Medulla oblongata (tissue), 1 donor: ENCODE measurements at regions not wholly inside any gene's neighbourhood (a gene's known extent, or its start where the extent isn't known, plus 50 kb on each side); places are given as distances from the start of the nearest gene placed in this dataset.
"Not testable (repeated sequence)": the region's sequence is repeated elsewhere in the genome, so short reads cannot be mapped to it uniquely, and the experiment has no call there.

Source experiments
- DNase-seq: peaks from one replicate; pipeline ENCODE4 v3.0.0-alpha.2; 2015; ENCODE audit errors: extremely low spot score

GRCh38 chr6:100228437-100228833, 234.4 kb upstream of the MCHR2 start:
- no peak for DNase-seq

GRCh38 chr6:100226811-100227210, 232.8 kb upstream of the MCHR2 start:
- DNase-seq, result no peak

DNA sequence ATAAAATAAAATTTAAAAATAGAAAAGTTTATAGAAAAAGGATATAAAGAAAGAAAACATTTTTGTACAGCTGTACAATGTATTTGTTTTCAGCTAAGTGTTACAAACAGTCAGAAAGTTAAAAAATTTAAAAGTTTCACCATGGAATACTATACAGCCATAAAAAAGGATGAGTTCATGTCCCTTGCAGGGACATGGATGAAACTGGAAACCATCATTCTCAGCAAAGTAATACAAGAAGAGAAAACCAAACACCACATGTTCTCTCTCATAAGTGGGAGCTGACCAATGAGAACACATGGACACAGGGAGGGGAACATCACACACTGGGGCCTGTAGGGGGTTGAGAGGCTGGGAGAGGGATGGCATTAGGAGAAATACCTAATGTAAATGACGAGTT, 229.9 kb upstream of the MCHR2 start:
- not testable (repeated sequence) for DNase-seq

- no peak for DNase-seq
These were observed 226.5 kb upstream of the MCHR2 start for GRCh38 chr6:100220543-100220942.

DNA sequence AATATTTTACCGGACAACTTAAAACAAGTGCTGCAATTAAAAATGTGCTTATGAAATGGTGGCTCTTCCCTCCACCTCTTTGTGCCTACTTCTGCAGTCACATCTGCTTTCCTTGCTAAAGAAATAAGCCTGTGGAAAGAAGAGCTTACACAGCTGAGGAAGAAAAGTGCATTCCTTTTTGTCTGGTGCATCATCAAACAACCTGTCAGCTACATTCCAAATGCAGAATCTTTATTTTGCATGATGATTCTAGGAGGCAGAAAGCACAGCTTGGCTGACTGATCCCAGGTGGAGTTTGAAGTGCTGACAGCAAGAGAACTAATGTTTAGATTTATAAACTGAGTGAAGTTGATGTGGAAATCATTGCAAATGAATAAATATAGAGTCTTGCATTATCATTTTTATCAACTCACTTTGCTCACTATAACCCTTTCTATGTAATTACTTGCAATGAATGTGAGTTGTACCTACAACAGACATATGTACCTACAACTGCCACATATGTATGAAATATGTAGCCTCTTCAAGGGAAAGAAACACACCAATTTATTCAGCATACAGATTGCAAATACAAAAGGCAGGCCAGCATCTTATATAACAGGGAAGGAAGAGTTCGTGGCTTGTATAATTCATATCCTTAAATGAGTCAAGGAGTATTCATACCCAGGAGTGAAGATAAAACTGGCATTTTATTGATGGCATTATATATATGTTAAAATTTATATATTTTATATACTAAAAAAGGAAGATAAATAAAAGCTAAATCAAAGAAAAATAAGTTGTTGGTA, 223.4 kb upstream of the MCHR2 start:
- DNase-seq, result no peak

- DNase-seq, result no peak
These were observed 222.7 kb upstream of the MCHR2 start for GRCh38 chr6:100216760-100217159.

GRCh38 chr6:100212131-100212530, 218.1 kb upstream of the MCHR2 start:
- no peak for DNase-seq

DNA sequence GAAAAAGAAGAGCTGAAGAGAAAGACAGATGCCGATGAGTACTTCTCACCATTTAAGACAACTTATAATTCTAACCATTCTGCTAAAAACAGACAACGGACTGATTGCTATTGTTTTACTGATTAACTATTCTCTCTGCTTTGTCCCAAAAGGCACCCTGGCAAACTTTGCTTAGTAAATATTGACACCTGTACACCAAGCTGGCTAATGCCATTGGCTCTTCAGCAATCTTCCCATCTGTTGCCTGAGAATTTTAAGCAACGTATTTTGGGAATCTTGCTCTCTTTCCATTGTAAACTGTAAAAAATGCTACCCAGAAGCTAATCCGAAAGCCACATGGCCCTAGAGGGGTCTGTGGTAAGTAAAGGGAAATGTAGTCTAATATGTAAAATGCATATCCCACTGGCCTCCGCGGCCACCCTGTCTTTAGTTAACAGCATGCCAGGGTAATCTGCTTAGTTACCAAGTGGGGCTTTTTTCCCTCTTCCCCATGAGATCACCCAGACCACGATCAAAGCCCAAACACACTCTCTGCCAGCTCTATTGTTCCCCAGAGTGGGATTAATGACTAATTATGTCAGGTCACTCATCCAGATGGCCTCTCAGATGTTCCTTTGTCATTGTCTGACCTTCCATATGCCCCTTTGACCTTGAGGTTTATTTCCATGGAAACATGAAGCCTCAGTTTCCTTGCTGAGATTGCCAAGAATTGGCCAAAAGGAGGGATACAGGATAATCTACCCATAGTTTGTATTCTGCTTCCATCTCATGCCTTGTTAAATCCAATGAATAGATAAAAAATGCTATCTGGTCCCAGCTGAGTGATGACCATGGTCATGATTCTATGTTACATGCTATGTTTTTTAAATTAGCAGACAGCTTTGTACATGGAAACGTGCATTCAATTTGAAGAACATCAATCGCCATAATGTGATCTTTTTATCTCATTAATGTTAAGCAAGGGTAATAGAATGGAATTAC, 216.4 kb upstream of the MCHR2 start:
- DNase-seq, result no peak

- DNase-seq, result no peak
These were observed 215.5 kb upstream of the MCHR2 start for GRCh38 chr6:100209323-100210136.

GRCh38 chr6:100203400-100203799, 209.4 kb upstream of the MCHR2 start:
- no peak for DNase-seq

DNA sequence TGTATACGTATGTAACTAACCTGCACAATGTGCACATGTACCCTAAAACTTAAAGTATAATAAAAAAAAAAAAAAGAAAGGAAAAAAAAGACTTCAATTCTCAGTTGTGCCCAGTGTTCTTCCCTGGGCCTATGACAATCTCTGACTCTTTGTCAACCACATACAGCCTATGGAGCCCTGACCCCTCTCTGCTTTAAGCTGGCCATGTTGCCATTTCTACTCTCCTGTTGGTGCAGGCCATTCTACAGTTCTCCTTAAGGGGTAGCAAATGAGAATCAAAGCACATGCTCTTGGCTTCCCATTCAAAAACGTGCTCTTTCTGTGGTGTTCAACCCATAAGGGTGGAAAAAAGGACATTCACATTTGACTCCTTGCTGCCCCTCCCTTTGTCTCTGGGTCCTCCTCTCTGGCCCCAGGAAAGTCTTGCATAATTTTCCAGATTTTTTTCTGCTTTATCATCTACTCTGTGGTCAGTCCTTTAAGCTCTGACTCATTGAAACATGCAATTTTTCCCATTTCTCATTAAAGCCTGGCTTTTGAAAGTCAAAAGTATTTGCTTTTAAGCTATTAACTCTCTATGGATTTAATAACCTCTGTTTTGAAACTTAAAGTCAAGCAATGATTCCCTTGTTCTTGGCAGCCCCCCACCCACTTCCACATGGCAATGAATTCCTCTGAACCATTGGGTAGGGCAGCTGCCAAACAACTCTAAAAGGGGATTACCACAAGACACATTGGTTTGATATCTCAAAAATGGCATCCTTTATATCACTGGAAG, 208.6 kb upstream of the MCHR2 start:
- no peak for DNase-seq

DNA sequence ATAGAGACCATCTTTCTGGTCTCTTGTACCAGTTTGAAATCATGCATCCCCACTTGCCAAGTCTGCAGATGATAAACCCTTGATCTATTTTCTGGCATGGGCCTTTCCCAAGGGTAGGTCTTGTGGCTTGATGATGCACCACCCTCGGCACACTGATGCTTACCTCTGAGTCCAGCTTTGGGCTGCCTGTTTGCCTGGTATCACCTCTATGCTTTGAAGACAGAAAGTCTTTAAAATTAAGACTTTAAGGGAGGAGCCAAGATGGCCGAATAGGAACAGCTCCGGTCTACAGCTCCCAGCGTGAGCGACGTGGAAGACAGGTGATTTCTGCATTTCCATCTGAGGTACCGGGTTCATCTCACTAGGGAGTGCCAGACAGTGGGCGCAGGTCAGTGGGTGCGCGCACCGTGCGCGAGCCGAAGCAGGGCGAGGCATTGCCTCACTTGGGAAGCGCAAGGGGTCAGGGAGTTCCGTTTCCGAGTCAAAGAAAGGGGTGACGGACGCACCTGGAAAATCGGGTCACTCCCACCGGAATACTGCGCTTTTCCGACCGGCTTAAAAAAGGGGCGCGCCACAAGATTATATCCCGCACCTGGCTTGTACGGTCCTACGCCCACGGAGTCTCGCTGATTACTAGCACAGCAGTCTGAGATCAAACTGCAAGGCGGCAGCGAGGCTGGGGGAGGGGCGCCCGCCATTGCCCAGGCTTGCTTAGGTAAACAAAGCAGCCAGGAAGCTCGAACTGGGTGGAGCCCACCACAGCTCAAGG, 202.4 kb upstream of the MCHR2 start:
- DNase-seq, result not testable (repeated sequence)

- DNase-seq, result not testable (repeated sequence)
These were observed 201.2 kb upstream of the MCHR2 start for GRCh38 chr6:100195244-100195643.

DNA sequence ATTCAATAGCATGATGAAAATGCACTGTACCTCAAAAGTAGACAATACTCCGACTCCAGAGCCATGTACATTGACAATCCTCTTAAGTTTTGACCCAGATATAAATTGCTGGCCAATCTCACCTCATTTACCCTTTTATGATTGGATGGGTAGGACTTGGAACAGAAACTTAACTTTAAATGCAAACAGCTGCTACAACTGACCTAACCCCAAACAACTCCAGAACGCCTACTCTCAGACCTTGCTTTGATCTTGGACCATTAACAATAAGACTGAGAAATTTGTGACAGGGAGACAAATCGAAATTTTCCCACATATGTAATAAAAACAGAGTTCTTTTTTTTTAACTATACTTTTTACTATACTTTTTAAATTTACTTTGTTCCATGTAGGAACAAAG, 200.5 kb upstream of the MCHR2 start:
- no peak for DNase-seq

GRCh38 chr6:100188754-100189153, 194.7 kb upstream of the MCHR2 start:
- no peak for DNase-seq

GRCh38 chr6:100186552-100186951, 192.5 kb upstream of the MCHR2 start:
- no peak for DNase-seq

DNA sequence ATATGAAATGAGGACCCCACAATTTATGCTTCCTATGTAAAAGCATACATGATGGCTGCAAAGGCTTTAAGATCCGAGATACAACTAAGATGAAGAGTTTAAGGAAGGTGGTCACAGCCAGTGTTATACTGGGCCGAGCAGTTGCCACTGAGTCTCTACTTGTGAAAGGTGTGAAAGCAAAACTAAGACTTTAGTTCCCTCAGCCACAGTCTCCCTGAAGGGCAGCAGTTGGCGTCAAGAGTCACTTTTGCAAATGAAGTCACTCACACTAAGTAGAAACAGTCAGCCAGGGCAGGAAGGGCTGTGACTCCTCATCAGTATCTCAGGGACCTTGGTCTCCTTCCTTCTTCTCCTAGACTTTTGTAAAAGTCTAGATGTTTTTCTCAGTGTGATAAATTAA, 191.6 kb upstream of the MCHR2 start:
- no peak for DNase-seq

DNA sequence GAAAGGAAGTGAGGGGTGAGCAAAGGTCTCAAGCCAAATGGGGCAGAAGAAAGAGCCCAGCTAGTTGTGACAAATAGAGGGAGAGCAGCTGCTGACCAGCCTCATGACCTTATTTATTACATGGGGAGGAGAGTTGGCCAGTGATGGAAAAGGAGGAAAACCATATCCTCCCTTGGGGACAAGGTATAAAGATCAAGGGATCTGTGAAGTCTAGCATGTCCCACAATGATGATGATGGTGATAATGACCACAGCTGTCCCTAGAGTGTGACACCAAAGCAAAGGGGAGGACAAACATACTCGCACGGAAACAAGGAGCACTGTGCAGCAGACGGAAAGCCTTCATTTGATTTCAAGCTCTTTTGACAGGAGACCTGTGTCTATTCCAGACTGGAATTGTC, 190.4 kb upstream of the MCHR2 start:
- DNase-seq, result no peak

DNA sequence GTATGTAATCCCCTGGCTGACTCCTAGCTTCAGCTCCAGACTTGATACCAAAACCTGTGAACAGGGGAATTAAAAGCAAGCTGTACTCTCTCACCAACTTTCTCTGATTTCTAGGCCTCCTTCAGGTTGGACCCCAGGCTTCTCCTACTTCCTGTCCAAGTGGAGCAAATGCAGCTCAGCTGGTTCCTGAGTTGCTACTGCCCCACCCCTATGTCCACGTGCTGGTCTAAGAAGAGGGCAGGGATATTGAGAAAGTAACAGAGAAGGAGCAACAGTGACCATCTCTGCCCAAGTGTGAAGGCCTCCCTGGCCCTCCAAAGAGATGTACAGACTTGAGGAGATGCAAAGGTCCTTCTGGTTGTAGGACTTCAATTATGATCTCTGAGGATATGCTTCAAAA, 188.3 kb upstream of the MCHR2 start:
- DNase-seq, result no peak

DNA sequence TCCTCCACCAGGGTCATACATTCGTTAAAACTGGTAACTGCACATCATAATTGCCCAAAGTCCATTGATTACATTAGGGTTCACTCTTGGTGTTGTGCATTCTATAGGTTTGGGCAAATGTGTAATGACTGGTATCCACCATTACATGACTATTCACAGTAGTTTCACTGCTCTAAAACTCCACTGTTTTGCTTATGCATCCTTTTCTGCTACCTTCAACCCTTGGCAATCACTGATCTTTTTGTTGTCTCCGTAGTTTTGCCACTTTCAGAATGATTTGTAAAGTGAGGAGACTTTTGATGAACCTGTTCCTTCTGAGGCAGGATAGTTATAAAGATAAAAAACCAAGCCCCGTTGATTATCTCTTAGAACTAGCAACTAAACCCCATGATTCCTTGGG, 187.3 kb upstream of the MCHR2 start:
- no peak for DNase-seq
